ENCODE measurements at regions not wholly inside any gene's neighbourhood (a gene's known extent, or its start where the extent isn't known, plus 50 kb on each side); places are given as distances from the start of the nearest gene placed in this dataset.
"Not testable (repeated sequence)": the region's sequence is repeated elsewhere in the genome, so short reads cannot be mapped to it uniquely, and the experiment has no call there.

GRCh38 chr4:14383652-14384051 lies 618.6 kb upstream of the CPEB2 start:
- DNase-seq = no peak

DNA sequence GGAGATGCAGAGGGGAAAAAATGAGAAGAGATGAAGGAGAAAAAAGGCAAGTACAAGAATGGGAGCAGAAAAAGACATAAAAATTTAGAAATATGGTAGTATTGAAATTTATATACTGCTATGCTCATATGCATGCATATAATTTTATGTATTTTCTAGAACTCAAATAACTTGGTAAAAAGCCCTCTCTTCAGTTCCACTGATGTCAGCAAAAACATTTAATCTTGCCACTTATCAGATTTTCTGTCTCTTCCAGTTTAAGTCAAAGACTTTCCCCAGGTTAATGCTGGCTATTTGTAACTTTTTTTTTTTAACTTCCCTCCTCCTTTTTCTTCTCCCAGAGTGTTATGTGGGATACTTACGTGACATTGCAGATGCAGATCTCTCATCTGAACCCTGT lies 617.5 kb upstream of the CPEB2 start:
- no peak for DNase-seq

- DNase-seq = no peak
These were observed 616.1 kb upstream of the CPEB2 start for GRCh38 chr4:14386196-14386595.

DNA sequence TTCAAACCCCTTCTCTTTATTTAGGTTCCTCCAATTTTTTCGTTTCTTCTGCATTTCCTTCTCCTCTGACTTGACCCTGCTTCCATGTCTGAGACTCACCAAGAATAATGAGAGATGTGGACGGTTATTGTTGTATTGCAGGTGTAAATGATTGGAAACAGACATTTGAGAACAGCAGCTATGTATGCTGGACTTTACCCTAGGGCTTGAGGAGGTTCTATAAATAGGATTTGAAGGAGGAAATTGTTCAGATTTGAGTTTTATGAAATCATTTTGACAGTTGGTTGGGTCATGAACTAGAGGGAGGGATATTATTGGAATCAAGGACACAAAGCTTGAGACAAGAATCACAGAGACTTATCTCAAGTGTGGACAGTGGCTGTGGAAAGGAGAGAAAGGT lies 614.6 kb upstream of the CPEB2 start:
- no peak for DNase-seq

DNA sequence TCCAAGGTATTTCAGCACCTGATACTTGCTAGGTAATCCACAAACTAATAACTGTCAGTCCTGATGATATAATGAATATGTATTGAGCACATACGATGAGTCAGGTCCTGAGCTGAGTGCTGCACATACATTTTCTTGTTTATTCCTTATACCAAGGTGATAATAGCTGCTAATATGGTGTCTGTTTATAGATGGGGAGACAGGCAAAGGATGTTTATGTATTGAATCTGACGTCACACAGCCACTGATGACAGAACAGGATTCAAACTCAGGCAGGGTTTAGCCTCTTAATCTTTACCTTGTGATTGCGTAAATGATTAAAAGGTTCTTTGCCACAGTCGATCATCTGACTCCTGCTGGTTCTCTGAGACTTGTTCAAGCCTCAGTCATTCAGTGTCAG lies 609.9 kb upstream of the CPEB2 start:
- no peak for DNase-seq

GRCh38 chr4:14396183-14396582 lies 606.1 kb upstream of the CPEB2 start:
- DNase-seq = no peak

- DNase-seq = no peak
These were observed 602.4 kb upstream of the CPEB2 start for GRCh38 chr4:14399848-14400247.

DNA sequence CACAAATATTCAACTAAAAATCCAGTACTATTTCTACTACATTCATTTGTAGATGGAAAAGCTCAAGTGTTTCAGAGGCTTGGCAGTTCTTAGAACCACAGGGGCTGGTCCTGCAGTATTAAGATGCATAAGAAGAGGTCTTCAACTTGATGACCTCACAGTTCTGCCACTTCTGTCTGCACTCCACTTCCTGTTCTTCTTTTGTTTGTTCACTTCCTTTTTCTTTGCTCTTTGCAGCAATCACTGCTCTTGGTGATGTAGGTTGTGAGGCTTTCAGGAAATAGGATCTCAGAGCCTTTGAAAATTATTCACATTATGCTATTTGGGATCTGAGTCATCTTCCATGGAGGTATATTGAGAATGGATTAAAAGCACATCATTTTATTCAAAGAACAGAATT lies 602.0 kb upstream of the CPEB2 start:
- no peak for DNase-seq

DNA sequence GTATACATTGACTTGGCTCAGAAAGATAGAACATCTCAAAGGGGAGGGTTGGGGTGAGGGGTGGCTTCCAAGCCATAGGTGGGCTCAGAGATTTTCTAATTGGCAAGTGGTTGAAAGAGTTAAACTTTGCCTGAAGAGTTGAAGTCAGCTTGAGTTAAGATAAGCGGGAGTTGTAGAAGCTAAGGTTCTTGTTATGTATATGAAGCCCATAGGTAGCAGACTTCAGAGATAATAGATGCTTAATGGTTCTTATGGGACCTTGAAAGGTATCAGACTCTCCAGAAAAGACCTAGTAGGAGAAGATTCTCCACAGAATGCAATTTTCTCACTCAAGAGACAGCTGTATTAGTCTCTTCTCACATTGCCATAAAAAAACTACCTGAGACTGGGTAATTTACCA lies 599.1 kb upstream of the CPEB2 start:
- no peak for DNase-seq

DNA sequence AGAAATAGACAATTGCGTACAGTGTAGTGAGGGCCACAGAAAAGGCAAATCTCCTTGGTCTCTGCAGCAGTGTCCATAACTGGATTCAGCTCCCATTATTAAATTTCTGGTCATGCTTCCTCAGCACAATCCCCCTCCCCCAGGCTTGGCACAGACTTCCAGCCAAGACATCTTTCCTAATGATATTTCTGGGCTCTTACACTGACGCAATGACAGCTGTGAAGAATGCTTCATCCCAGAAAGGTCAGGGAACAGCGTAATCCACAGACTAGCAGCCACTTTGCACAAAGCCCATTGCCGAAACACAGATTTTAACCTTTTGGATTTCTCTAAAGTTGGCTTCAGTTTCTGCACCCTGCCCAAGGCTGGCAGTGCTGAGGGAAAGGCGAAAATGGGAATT lies 597.6 kb upstream of the CPEB2 start:
- DNase-seq = no peak

DNA sequence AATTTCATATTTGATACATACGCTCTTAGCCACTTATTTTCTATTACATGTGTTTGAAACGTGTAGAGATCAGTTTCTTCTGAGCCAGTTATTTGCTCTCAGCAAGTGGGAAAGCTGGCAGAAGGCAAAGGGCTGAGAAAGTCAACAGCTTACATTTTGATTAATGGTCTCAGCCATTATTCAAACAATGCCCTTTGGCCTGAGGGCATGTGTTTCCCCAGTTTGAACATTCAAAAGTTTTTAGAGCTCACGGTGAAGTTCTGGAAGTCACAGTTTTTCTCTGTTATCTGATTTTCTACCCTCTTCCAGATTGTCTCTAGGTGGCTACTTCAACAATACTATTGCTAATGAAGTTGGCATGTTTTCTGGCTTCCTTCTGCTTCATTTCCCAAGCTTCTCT lies 591.8 kb upstream of the CPEB2 start:
- no peak for DNase-seq

DNA sequence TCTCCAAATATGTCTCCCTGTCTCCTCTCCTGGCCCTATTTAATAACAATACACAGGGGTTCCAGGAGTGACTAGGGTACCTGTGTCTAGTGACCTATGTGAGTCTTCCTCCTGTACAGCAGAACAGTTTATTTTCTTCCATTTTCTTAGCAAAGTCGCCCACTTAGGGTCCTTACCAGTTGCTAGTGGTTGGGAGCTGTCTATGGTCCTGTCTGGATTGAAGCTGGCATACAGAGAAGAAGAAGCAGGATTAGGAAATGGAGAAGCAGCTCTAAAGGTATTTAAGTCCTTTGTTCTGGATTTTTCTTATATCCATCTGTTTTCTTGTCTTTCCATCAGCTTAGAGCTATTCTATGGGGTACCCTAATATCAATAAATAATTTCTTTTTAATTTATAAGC lies 587.1 kb upstream of the CPEB2 start:
- DNase-seq = no peak

DNA sequence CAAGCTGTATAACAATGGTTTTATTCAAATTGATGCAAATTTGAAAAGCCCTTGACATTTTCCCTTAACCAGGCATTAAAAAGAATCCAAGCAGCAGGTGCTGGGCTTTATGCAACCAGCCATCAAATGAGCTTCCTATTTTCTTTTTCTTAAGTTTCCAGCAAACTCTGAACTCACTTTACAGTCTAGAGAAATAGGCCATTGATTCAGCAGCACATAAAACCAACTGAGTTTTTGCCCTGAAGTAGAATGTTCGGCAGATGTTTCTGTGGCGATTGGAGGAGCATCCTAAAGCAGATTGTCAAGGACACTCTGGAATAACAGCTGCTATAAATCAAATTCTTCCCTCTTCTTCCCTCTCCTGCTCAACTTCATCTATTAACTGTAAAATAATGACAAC lies 582.8 kb upstream of the CPEB2 start:
- DNase-seq = no peak

DNA sequence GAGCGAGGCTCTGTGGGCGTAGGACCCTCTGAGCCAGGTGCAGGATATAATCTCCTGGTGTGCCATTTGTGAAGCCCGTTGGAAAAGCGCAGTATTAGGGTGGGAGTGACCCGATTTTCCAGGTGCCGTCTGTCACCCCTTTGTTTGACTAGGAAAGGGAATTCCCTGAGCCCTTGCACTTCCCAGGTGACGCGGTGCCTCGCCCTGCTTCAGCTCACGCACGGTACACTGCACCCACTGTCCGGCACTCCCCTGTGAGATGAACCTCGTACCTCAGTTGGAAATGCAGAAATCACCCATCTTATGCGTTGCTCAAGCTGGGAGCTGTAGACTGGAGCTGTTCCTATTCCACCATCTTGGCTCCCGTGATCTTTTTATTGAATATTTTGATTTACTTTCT lies 576.0 kb upstream of the CPEB2 start:
- DNase-seq = not testable (repeated sequence)

GRCh38 chr4:14428125-14428524 lies 574.2 kb upstream of the CPEB2 start:
- DNase-seq = no peak

GRCh38 chr4:14431155-14432134 lies 570.8 kb upstream of the CPEB2 start:
- DNase-seq = no peak

- DNase-seq = no peak
These were observed 567.8 kb upstream of the CPEB2 start for GRCh38 chr4:14434483-14434882.

GRCh38 chr4:14434916-14435315 lies 567.4 kb upstream of the CPEB2 start:
- DNase-seq = no peak

GRCh38 chr4:14441561-14441960 lies 560.7 kb upstream of the CPEB2 start:
- DNase-seq = no peak

GRCh38 chr4:14445882-14446281 lies 556.4 kb upstream of the CPEB2 start:
- DNase-seq = no peak

GRCh38 chr4:14446311-14446710 lies 556.0 kb upstream of the CPEB2 start:
- DNase-seq = no peak

DNA sequence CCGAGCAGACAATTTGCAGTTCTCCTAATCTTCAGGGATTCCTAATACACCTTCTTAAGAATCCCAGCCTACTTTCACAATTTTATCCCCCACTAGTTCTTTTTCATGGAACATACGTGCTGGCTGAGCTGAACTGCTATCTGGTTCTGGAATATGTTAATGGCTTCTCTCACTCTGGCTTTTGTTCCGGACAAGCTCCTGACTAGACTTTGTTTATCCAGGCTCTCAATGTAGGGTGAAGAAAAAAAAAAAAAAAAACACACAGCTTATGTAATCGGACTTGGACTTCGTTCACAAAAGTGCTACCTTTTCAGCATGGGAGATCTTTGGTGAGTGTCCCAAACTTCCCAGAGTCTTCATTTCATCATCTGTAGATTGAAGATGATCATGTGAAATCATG lies 555.4 kb upstream of the CPEB2 start:
- DNase-seq = no peak

DNA sequence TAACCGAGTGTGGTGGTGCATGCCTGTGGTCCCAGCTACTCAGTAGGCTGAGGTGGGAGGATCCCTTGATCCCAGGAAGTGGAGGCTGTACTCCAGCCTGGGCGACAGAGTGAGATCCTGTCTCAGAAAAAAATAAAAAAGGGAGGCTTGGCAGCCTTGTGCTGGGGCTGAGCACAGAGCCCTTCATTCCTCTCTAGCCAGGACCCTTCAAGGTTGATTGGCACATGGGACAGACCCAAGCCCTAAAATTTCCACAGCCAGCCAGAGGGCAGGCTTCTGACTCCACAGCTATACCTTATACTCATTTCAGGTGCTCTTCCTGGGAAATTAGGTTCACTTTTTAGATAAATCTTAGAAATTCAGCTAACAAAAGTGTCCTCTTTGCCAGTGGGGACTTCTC lies 553.0 kb upstream of the CPEB2 start:
- DNase-seq = no peak

DNA sequence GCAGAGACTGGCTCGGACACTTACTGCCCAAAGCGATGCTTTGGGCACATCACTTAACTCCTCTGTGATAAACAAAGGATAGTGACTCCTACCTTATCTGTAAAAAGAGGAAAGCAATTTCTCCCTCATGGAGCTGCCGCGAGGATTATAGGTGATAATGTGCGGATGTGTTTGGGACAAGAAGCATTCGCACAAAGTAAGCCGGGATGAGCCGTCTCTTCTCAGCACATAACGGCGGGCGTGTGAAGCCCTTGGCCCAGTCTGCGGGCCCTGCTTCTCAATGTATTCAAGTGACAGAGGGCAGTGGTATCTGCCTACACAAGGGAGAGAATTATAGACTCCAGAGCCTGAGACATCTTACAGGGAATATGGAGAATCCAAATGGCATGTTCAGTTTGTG lies 550.3 kb upstream of the CPEB2 start:
- DNase-seq = no peak

- no peak for DNase-seq
These were observed 549.5 kb upstream of the CPEB2 start for GRCh38 chr4:14452764-14453163.

Measured in right kidney (tissue), 1 donor.